Kidney (tissue), 13 donors: ENCODE measurements at regions not wholly inside any gene's neighbourhood (a gene's known extent, or its start where the extent isn't known, plus 50 kb on each side); places are given as distances from the start of the nearest gene placed in this dataset.

Source experiments
- DNase-seq, 5 donors: peaks; one replicate each; pipeline ENCODE4 v3.0.0-alpha.2; 2013 to 2020
- FAIRE-seq: peaks from 2 replicates; lab custom pipeline; 2012; peaks lifted over from hg19 to GRCh38; lab: Jason Lieb, UNC
- H3K27ac ChIP-seq, 2 donors: one replicate each; pipeline ENCODE4 v1.7.0; 2013; ENCODE audit warnings: low read depth in 2 of 2, low read length in 2 of 2, inconsistent platforms in 1 of 2
- H3K27me3 ChIP-seq: one replicate; pipeline ENCODE4 v1.7.1; 2013; ENCODE audit warnings: low read length, inconsistent platforms; ENCODE audit not compliant: control insufficient read depth, insufficient read depth
- H3K36me3 ChIP-seq, 3 donors: one replicate each; pipeline versions ENCODE4 v1.7.0 to v1.7.1; 2013; ENCODE audit warnings: low read length in 3 of 3, control low read depth in 1 of 3, inconsistent platforms in 1 of 3; ENCODE audit not compliant: insufficient read depth in 3 of 3, control insufficient read depth in 2 of 3
- H3K4me1 ChIP-seq, 3 donors: one replicate each; pipeline versions ENCODE4 v1.7.0 to v1.7.1; 2013; ENCODE audit warnings: low read length in 3 of 3, inconsistent platforms in 1 of 3, low read depth in 1 of 3; ENCODE audit not compliant: control insufficient read depth in 2 of 3, insufficient read depth in 2 of 3
- H3K4me3 ChIP-seq, 3 donors: one replicate each; pipeline versions ENCODE4 v1.7.0 to v1.8.1; 2013; ENCODE audit warnings: low read length in 3 of 3, control low read depth in 1 of 3, inconsistent platforms in 1 of 3
- H3K9ac ChIP-seq, 3 donors: one replicate each; pipeline versions ENCODE4 v1.7.0 to v1.7.1; 2013; ENCODE audit warnings: low read length in 3 of 3, control low read depth in 1 of 3, inconsistent platforms in 1 of 3
- H3K9me3 ChIP-seq, 3 donors: one replicate each; pipeline versions ENCODE4 v1.7.0 to v1.7.1; 2013; ENCODE audit warnings: low read length in 3 of 3, control low read depth in 1 of 3, inconsistent platforms in 1 of 3; ENCODE audit not compliant: control insufficient read depth in 2 of 3, insufficient read depth in 1 of 3
- CTCF ChIP-seq: IDR thresholded peaks from 3 replicates; pipeline ENCODE4 v1.5.1; 2012; ENCODE audit warnings: mild to moderate bottlenecking, moderate library complexity, borderline replicate concordance; ENCODE audit not compliant: insufficient read depth; ENCODE audit errors: extremely low read depth
- intact Hi-C: fragments of 100-400 bp; cut with DNase I; formaldehyde crosslinking; loops from one replicate; pipeline ENCODE4 v1.11.1; 2022
- donor health status: control.
- donor health status: control.
- donor health status: control.
- donor health status: control.
- donor health status: control.
- donor health status: DM: yes; HTN: yes; CAD: no.
- donor health status: Normal renal cell carcinoma (clear cell type).

GRCh38 chr3:152549263-152549662 is 280.5 kb downstream of the MBNL1 start:
- intact Hi-C loops: no loop called here
- FAIRE-seq (no peak), DNase-seq (peak in 1 of 5 donors; percentile 2)
- H3K27ac ChIP-seq: no peak overlapping the region
- H3K27me3 ChIP-seq: no peaks in the 10 kb centered on the region
- no peaks in the 10 kb centered on the region for H3K36me3 ChIP-seq
- no peaks in the 10 kb centered on the region for H3K9me3 ChIP-seq
- H3K4me1 ChIP-seq: no peaks in the 10 kb centered on the region
- H3K4me3 ChIP-seq: no peak overlapping the region
- no peak overlapping the region for H3K9ac ChIP-seq
- TF ChIP-seq CTCF: no peak

GRCh38 chr3:152550284-152550683 is 281.6 kb downstream of the MBNL1 start:
- Histone ChIP-seq H3K9me3 (no peaks in the 10 kb centered on the region), H3K4me1 (no peaks in the 10 kb centered on the region), H3K27me3 (no peaks in the 10 kb centered on the region), H3K27ac (no peak overlapping the region), H3K4me3 (no peak overlapping the region), H3K36me3 (no peaks in the 10 kb centered on the region), H3K9ac (no peak overlapping the region)
- no peak for TF ChIP-seq CTCF
- intact Hi-C loops: no loop called here
- no peak for FAIRE-seq
- DNase-seq: no peak

GRCh38 chr3:152554980-152555379 is 280.0 kb upstream of the P2RY1 start:
- no peak for TF ChIP-seq CTCF
- Histone ChIP-seq H3K4me1 (peaks cover 0 to 3% (median 0%) of the 10 kb centered on the region in 3 donors), H3K27ac (no peak overlapping the region), H3K27me3 (no peaks in the 10 kb centered on the region), H3K36me3 (no peaks in the 10 kb centered on the region), H3K9ac (no peak overlapping the region), H3K9me3 (no peaks in the 10 kb centered on the region), H3K4me3 (no peak overlapping the region)
- intact Hi-C loops: no loop called here
- DNase-seq (no peak), FAIRE-seq (no peak)

- Histone ChIP-seq H3K36me3 (no peaks in the 10 kb centered on the region), H3K9me3 (no peaks in the 10 kb centered on the region), H3K27ac (no peak overlapping the region), H3K4me3 (no peak overlapping the region), H3K9ac (no peak overlapping the region), H3K4me1 (peaks cover 0 to 3% (median 0%) of the 10 kb centered on the region in 3 donors), H3K27me3 (no peaks in the 10 kb centered on the region)
- TF ChIP-seq CTCF: no peak
- intact Hi-C loops: no loop called here
- no peak for FAIRE-seq
- no peak for DNase-seq
Observed at GRCh38 chr3:152555666-152556291, 279.2 kb upstream of the P2RY1 start.
